ENCODE measurements at regions not wholly inside any gene's neighbourhood (a gene's known extent, or its start where the extent isn't known, plus 50 kb on each side); places are given as distances from the start of the nearest gene placed in this dataset.

DNA sequence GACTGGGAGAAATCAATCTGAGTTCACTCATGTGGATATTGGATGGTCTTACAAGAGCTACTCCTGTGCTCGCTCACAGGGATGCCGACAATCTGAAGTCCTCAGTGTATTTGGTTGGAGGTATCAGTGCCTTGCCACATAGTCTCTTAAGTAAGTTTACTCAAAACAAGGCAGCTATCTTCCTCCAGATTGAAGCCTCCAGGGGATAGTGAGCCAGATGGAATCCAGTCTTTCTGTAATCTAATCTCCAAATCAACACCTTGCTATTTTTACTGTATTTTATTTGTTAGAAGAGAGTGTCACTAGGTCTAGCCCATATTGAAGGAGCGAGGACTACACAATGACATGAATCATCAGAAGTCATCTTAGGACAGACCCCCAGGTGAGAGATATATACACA, 456.6 kb upstream of the POT1 start:
- no peak for TF ChIP-seq ZNF331 (CRISPR knock-in tag; IDR thresholded peaks at IDR 0.05; ENCODE audit: low read depth)
- no peak for TF ChIP-seq POLR2AphosphoS5 (IDR thresholded peaks at IDR 0.05; ENCODE audit: low read depth)
- TF ChIP-seq NANOG (IDR thresholded peaks at IDR 0.05; ENCODE audit: borderline replicate concordance), result no peak
- no peak for TF ChIP-seq STAT1 (IDR thresholded peaks at IDR 0.05; ENCODE audit: unreplicated experiment)
- TF ChIP-seq, protein P1, sequence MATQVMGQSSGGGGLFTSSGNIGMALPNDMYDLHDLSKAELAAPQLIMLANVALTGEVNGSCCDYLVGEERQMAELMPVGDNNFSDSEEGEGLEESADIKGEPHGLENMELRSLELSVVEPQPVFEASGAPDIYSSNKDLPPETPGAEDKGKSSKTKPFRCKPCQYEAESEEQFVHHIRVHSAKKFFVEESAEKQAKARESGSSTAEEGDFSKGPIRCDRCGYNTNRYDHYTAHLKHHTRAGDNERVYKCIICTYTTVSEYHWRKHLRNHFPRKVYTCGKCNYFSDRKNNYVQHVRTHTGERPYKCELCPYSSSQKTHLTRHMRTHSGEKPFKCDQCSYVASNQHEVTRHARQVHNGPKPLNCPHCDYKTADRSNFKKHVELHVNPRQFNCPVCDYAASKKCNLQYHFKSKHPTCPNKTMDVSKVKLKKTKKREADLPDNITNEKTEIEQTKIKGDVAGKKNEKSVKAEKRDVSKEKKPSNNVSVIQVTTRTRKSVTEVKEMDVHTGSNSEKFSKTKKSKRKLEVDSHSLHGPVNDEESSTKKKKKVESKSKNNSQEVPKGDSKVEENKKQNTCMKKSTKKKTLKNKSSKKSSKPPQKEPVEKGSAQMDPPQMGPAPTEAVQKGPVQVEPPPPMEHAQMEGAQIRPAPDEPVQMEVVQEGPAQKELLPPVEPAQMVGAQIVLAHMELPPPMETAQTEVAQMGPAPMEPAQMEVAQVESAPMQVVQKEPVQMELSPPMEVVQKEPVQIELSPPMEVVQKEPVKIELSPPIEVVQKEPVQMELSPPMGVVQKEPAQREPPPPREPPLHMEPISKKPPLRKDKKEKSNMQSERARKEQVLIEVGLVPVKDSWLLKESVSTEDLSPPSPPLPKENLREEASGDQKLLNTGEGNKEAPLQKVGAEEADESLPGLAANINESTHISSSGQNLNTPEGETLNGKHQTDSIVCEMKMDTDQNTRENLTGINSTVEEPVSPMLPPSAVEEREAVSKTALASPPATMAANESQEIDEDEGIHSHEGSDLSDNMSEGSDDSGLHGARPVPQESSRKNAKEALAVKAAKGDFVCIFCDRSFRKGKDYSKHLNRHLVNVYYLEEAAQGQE (IDR thresholded peaks at IDR 0.05; ENCODE audit: unreplicated experiment), result no peak
- no peak for TF ChIP-seq EZH2 (IDR thresholded peaks at IDR 0.05; ENCODE audit: low read depth, unreplicated experiment)

DNA sequence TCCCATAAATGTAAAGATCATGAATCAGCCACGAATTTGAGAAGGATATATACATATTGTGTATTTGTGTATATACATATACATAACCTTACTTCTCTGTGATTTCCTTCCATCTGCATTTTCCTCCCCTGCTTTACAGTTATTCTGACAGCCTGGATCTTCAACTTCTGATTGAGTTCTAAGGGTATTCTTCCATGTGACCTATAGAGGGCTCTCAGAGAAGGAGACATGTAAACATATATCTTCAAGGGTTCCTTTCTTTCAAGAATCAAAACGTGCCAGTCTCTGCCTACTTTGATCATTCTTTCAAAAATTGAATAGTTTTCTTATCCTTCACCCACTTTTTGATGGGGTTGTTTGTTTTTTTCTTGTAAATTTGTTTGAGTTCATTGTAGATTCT, 453.7 kb upstream of the POT1 start:
- no peak overlapping the region for H3K4me3 Mint-ChIP-seq
- peak; percentile 46; the same call in 2 of the 3 replicates for ATAC-seq
- H3K27ac Mint-ChIP-seq, result no peak overlapping the region
- no peaks in the 10 kb centered on the region for H3K9me2 ChIP-seq (ENCODE audit: insufficient read depth)
- no peaks in the 10 kb centered on the region for H3F3A ChIP-seq (replicated peaks; ENCODE audit: low read depth)
- TF ChIP-seq, protein P2, sequence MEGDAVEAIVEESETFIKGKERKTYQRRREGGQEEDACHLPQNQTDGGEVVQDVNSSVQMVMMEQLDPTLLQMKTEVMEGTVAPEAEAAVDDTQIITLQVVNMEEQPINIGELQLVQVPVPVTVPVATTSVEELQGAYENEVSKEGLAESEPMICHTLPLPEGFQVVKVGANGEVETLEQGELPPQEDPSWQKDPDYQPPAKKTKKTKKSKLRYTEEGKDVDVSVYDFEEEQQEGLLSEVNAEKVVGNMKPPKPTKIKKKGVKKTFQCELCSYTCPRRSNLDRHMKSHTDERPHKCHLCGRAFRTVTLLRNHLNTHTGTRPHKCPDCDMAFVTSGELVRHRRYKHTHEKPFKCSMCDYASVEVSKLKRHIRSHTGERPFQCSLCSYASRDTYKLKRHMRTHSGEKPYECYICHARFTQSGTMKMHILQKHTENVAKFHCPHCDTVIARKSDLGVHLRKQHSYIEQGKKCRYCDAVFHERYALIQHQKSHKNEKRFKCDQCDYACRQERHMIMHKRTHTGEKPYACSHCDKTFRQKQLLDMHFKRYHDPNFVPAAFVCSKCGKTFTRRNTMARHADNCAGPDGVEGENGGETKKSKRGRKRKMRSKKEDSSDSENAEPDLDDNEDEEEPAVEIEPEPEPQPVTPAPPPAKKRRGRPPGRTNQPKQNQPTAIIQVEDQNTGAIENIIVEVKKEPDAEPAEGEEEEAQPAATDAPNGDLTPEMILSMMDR (conservative IDR thresholded peaks at IDR 0.05; ENCODE audit: low read depth in 2 of 2), result peak; percentile 44 to 65
- TF ChIP-seq POLR2AphosphoS5 (IDR thresholded peaks at IDR 0.05; ENCODE audit: low read depth), result no peak
- no peaks in the 10 kb centered on the region for H3K27me3 ChIP-seq (ENCODE audit: insufficient read depth)
- H4K20me1 ChIP-seq (replicated peaks; ENCODE audit: insufficient read depth), result no peaks in the 10 kb centered on the region
- H3K4me2 ChIP-seq, result no peak overlapping the region
- DNase-seq (ENCODE audit: low spot score), result peak; percentile 52
- H3K79me2 ChIP-seq (replicated peaks; ENCODE audit: insufficient read depth), result no peaks in the 10 kb centered on the region
- no peak overlapping the region for H2AFZ ChIP-seq
- H3K4me1 Mint-ChIP-seq, result no peaks in the 10 kb centered on the region
- H3K36me3 ChIP-seq (ENCODE audit: insufficient read depth), result no peaks in the 10 kb centered on the region
- H3K9me3 Mint-ChIP-seq, result peaks cover 5% of the 10 kb centered on the region; the same call in 2 of the 3 replicates
- no peaks in the 10 kb centered on the region for H3K36me3 Mint-ChIP-seq (ENCODE audit: low read depth)
- H3K27me3 Mint-ChIP-seq (ENCODE audit: insufficient read depth, low read depth, poor library complexity), result no peaks in the 10 kb centered on the region
- no peak overlapping the region for H3K4me3 ChIP-seq
- H3K27ac ChIP-seq (ENCODE audit: low read depth), result no peak overlapping the region
- no peaks in the 10 kb centered on the region for H3K4me1 ChIP-seq (ENCODE audit: insufficient read depth)

More for the DNA sequence above, 456.6 kb upstream of the POT1 start:
- no peaks in the 10 kb centered on the region for H4K20me1 ChIP-seq (replicated peaks; ENCODE audit: insufficient read depth)
- no peak overlapping the region for H3K4me3 Mint-ChIP-seq
- no peak overlapping the region for H3K4me2 ChIP-seq
- no peak overlapping the region for H3K4me3 ChIP-seq
- H2AFZ ChIP-seq, result peak overlapping the region; percentile 11; the same call in 1 of the 2 replicates
- ATAC-seq (no peak), DNase-seq (ENCODE audit: low spot score) (no peak)
- no peaks in the 10 kb centered on the region for H3K27me3 Mint-ChIP-seq (ENCODE audit: insufficient read depth, low read depth, poor library complexity)
- H3K4me1 ChIP-seq (ENCODE audit: insufficient read depth), result no peaks in the 10 kb centered on the region
- no peaks in the 10 kb centered on the region for H3F3A ChIP-seq (replicated peaks; ENCODE audit: low read depth)
- H3K27ac ChIP-seq (ENCODE audit: low read depth), result no peak overlapping the region
- no peaks in the 10 kb centered on the region for H3K36me3 ChIP-seq (ENCODE audit: insufficient read depth)
- H3K79me2 ChIP-seq (replicated peaks; ENCODE audit: insufficient read depth), result no peaks in the 10 kb centered on the region
- no peak overlapping the region for H3K27ac Mint-ChIP-seq
- no peaks in the 10 kb centered on the region for H3K9me2 ChIP-seq (ENCODE audit: insufficient read depth)
- H3K27me3 ChIP-seq (ENCODE audit: insufficient read depth), result no peaks in the 10 kb centered on the region
- no peaks in the 10 kb centered on the region for H3K36me3 Mint-ChIP-seq (ENCODE audit: low read depth)
- H3K9me3 Mint-ChIP-seq, result peaks cover 5% of the 10 kb centered on the region; the same call in 2 of the 3 replicates
- H3K4me1 Mint-ChIP-seq, result no peaks in the 10 kb centered on the region

Measured in GM23338 (cell line).